Colonic mucosa (tissue), 4 donors: ENCODE measurements at regions not wholly inside any gene's neighbourhood (a gene's known extent, or its start where the extent isn't known, plus 50 kb on each side); places are given as distances from the start of the nearest gene placed in this dataset.

Experiments
- DNase-seq: peaks from one replicate; pipeline ENCODE4 v3.0.0-alpha.2; 2020
- H3K27ac ChIP-seq: fragments of 200-600 bp; one replicate; pipeline ENCODE4 v1.8.0; 2021
- H3K27me3 ChIP-seq: fragments of 200-600 bp; one replicate; pipeline ENCODE4 v1.8.0; 2021
- H3K36me3 ChIP-seq: fragments of 200-600 bp; one replicate; pipeline ENCODE4 v1.8.0; 2021
- H3K4me1 ChIP-seq: fragments of 200-600 bp; one replicate; pipeline ENCODE4 v1.8.0; 2021; ENCODE audit warnings: mild to moderate bottlenecking
- H3K4me3 ChIP-seq: fragments of 200-600 bp; one replicate; pipeline ENCODE4 v1.8.0; 2021
- H3K9ac ChIP-seq, 2 donors: one replicate each; pipeline ENCODE4 v1.7.0; 2013; ENCODE audit warnings: control low read depth in 2 of 2, low read depth in 2 of 2, low read length in 2 of 2
- H3K9me3 ChIP-seq: fragments of 200-600 bp; one replicate; pipeline ENCODE4 v1.8.0; 2021
- intact Hi-C: fragments of 100-400 bp; cut with DNase I; formaldehyde crosslinking; loops from one replicate; pipeline ENCODE4 v1.14.1; 2022
- TF ChIP-seq, protein P1 (sequence below): fragments of 200-600 bp; IDR thresholded peaks from one replicate; pipeline ENCODE4 v1.8.0; 2022; ENCODE audit warnings: antibody characterized with exemption, mild to moderate bottlenecking
- donor health status: healthy.
- donor health status: DM: no; HTN: no; CAD: no.
- donor health status: DM: no; HTN: no; CAD: no.

DNA sequence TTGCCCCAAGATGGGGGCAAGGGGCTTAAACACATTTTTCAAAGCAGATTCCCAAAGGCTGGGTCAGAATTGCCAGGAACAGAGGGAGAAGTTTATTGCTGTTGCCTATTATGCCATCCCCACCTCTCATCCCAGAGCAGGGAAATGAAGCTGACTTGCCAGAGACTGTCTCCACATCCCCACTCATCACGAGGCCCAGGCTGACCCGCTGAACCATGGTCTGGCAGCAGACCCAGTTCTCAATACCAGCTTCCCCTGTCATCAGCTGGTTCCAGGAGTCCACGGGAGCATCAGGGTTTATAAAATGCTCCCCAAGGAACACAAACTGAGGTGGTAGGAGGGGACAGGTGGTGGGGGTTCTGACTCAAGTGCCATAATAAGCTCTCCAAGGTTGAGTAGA is 605.9 kb downstream of the NPHP4 start:
- Histone ChIP-seq H3K36me3 (no peaks in the 10 kb centered on the region), H3K4me3 (no peak overlapping the region), H3K4me1 (no peaks in the 10 kb centered on the region), H3K9me3 (no peaks in the 10 kb centered on the region), H3K27me3 (no peaks in the 10 kb centered on the region), H3K27ac (no peak overlapping the region), H3K9ac (no peak overlapping the region)
- TF ChIP-seq, protein P1, sequence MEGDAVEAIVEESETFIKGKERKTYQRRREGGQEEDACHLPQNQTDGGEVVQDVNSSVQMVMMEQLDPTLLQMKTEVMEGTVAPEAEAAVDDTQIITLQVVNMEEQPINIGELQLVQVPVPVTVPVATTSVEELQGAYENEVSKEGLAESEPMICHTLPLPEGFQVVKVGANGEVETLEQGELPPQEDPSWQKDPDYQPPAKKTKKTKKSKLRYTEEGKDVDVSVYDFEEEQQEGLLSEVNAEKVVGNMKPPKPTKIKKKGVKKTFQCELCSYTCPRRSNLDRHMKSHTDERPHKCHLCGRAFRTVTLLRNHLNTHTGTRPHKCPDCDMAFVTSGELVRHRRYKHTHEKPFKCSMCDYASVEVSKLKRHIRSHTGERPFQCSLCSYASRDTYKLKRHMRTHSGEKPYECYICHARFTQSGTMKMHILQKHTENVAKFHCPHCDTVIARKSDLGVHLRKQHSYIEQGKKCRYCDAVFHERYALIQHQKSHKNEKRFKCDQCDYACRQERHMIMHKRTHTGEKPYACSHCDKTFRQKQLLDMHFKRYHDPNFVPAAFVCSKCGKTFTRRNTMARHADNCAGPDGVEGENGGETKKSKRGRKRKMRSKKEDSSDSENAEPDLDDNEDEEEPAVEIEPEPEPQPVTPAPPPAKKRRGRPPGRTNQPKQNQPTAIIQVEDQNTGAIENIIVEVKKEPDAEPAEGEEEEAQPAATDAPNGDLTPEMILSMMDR = no peak
- intact Hi-C loops = no loop called here
- no peak for DNase-seq

DNA sequence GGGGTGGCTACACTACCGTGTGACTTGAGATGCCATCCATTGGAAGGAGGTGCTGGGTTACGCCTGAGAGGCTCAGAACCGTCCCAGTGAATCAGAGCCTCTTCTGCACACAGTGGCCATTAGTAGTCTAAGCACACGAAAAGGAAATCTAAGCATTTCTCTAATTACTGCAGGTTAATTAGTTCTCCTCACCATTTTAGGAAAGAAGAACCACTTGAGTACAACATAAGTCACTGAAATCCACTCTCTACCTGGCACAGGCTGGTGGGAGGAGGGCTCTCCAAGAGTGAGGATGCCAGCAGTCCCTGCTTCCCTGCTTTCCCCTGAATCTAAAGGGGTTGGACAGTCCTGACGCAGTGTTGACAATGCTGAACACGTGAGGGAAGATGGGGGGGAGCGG is 606.3 kb downstream of the NPHP4 start:
- intact Hi-C loops = no loop called here
- Histone ChIP-seq H3K9me3 (no peaks in the 10 kb centered on the region), H3K4me1 (no peaks in the 10 kb centered on the region), H3K27me3 (no peaks in the 10 kb centered on the region), H3K36me3 (no peaks in the 10 kb centered on the region), H3K9ac (no peak overlapping the region), H3K27ac (no peak overlapping the region), H3K4me3 (no peak overlapping the region)
- no peak for DNase-seq
- TF ChIP-seq, protein P1 = no peak

DNA sequence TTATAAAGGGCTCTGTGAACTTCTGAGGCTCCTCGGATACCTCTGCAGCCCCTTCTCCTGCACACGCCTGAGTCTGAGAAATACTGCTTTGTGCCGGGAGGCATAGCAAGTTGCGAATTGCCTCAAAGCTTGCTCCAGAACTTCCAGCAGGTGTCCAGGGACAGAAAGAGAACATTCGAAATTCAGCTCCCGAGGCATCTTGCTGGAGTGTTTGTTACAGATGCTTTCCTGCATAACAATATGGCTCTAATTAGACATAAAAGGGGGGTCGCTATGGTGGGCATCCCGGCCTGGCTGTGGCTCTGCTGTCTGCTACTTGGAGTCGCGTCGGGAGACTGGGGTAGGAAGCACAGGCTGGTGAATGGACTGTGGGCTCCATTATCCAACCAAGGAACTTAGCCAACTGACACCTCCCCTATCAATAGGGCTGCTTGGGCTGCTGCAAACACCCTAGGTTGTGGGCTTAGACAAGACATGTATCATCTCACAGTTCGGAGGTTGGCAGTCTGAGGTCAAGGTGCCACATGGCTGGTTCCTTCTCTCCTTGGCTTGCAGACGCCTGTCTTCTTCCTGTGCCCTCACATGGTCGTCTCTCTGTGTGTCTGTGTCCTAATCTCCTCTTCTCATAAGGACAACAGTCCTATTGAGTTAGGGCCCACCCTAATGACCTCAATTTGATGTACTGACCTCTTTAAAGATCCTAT is 607.0 kb downstream of the NPHP4 start:
- Histone ChIP-seq H3K4me1 (no peaks in the 10 kb centered on the region), H3K4me3 (no peak overlapping the region), H3K27me3 (no peaks in the 10 kb centered on the region), H3K9ac (no peak overlapping the region), H3K9me3 (no peaks in the 10 kb centered on the region), H3K27ac (no peak overlapping the region), H3K36me3 (no peaks in the 10 kb centered on the region)
- TF ChIP-seq, protein P1 = no peak
- DNase-seq = no peak
- intact Hi-C loops = no loop called here

DNA sequence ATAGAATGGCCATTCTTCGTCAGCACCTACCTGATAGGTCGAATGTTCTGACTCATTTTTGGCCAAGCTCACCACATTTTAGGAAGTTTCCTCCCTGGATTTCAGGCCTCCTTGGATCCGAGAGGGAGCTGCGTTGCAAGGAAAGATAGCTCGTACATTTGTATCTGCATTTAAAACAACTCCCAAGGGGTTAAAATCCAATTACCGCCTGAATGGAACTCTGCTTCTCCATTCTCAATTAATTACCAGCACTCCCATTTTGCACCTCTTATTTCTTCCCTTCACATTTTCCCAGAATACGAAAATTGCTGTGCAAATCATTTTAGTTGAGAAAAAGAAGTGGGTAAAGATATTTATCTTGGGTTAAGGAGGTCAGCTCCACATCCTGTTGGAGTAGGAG is 610.7 kb downstream of the NPHP4 start:
- no peaks in the 10 kb centered on the region for H3K27me3 ChIP-seq
- intact Hi-C loops = no loop called here

DNA sequence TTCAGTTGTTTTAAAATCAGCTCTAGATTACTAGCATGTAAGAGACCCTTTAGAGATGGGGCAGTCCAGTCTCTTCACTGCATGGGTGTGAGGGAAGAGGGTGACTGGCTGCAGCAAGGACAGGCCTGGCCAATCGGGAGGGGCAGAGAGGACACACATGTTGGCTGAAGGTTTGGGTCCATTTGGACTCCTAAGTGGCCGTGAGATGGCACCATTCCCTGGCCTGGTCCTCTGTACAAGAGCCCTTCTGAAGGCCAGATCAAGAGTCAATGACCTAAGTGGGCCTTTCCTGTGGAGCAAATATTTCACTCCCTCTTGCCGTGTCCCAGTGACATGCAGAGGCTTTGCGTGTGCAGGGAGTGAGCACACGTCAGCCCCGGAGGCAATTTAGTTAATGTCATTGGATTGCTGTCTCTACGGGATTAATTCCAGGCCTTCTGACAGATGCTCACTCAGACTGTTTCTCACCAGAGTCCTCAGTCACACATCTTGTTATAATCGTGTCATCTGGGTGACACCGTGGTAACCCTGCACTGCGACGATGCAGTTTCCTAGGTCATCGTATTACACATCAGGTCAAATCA is 613.0 kb downstream of the NPHP4 start:
- H3K4me3 ChIP-seq = no peak overlapping the region
- H3K27ac ChIP-seq = no peak overlapping the region
- no peaks in the 10 kb centered on the region for H3K4me1 ChIP-seq
- H3K9me3 ChIP-seq = no peaks in the 10 kb centered on the region
- H3K9ac ChIP-seq = no peak overlapping the region
- intact Hi-C loops = no loop called here
- H3K27me3 ChIP-seq = no peaks in the 10 kb centered on the region
- no peaks in the 10 kb centered on the region for H3K36me3 ChIP-seq
- no peak for DNase-seq
- TF ChIP-seq, protein P1 = no peak

More for the DNA sequence above, 610.7 kb downstream of the NPHP4 start:
- no peak overlapping the region for H3K4me3 ChIP-seq
- H3K27ac ChIP-seq = no peak overlapping the region
- TF ChIP-seq, protein P1 = no peak
- no peaks in the 10 kb centered on the region for H3K36me3 ChIP-seq
- no peaks in the 10 kb centered on the region for H3K4me1 ChIP-seq
- no peak for DNase-seq
- H3K9me3 ChIP-seq = no peaks in the 10 kb centered on the region
- H3K9ac ChIP-seq = no peak overlapping the region
